Femur (tissue), 1 donor: ENCODE measurements at regions not wholly inside any gene's neighbourhood (a gene's known extent, or its start where the extent isn't known, plus 50 kb on each side); places are given as distances from the start of the nearest gene placed in this dataset.

Experiments used
- DNase-seq: peaks from one replicate; pipeline ENCODE4 v3.0.0-alpha.2; 2017

DNA sequence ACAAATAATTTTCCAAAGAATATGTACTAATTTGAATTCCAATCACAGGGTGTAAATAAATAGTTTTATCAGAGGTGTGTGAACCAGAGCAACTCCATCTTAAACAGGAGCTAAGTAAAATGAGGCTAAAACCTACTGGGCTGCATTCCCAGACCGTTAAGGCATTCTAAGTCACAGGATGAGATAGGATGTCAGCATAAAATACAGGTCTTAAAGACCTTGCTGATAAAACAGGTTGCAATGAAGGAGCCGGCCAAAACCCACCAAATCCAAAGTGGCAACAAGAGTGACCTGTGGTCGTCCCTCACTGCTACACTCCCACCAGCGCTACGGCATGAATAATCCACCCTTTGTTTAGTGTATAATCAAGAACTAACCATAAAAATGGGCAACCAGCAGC is 291.7 kb upstream of the SEMA3D start:
- DNase-seq, result no peak

GRCh38 chr7:85475476-85475875 is 288.6 kb upstream of the SEMA3D start:
- DNase-seq, result no peak

GRCh38 chr7:85475071-85475470 is 288.2 kb upstream of the SEMA3D start:
- peak; percentile 33 for DNase-seq

DNA sequence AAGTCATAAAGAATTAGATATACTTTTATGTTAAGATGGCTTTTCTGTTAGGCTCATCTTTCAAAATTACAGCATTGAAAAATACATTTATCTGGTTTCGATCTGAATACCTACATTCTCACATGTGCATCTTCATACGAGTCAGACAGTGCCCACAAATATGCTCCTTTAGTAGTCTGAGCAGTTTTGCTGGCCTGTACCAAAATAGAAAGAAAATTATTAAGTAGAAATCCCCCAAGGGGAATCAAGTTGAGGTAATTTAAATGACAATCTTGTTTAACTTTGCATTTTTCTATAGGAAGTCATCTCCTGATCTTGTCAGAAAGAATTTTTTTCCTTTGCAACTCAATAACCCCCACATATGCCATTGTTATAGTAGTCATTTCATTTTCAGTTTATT is 287.4 kb upstream of the SEMA3D start:
- DNase-seq, result no peak

- DNase-seq, result no peak
Measured at GRCh38 chr7:85471740-85472139, 284.9 kb upstream of the SEMA3D start.

DNA sequence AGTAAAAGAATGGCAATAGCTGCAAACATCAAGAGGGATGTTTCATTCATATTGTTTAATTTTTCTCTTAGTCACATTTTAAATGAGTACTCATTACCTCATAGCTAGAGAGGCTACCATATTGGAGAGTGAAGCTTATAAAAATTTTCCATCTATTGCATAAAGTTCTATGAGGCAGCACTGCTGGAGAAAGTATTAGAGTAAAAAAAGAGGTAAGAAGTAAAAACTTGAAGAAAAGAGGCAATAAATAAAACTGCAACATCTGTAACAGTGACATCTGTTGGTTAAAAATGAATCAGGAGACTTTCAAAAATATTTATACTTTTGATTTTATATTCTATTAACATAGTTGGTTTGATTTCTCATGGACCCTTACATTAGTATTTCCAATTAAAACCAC is 284.5 kb upstream of the SEMA3D start:
- no peak for DNase-seq

GRCh38 chr7:85469446-85470010 is 282.7 kb upstream of the SEMA3D start:
- DNase-seq, result no peak

GRCh38 chr7:85464042-85464651 is 277.3 kb upstream of the SEMA3D start:
- DNase-seq, result no peak

GRCh38 chr7:85462671-85463070 is 275.8 kb upstream of the SEMA3D start:
- DNase-seq, result no peak

DNA sequence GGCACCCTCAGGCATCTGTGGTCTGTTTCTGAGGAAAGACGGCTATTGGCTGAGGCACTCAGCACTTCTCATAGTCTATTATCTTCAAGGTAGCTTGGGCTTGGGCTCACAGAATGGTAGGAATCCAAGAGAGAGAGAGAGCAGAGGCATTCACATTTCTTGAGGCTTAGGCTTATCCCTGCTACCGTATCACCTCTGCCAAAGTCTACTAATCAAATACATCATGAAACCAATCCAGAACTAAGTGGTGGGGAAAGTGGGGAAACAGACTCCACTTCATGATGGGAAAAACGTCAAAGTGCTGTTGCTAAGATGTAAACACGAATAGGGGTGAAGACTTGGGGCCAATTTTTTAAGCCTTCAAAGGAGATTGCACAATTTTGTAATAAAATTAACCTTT is 271.1 kb upstream of the SEMA3D start:
- no peak for DNase-seq

DNA sequence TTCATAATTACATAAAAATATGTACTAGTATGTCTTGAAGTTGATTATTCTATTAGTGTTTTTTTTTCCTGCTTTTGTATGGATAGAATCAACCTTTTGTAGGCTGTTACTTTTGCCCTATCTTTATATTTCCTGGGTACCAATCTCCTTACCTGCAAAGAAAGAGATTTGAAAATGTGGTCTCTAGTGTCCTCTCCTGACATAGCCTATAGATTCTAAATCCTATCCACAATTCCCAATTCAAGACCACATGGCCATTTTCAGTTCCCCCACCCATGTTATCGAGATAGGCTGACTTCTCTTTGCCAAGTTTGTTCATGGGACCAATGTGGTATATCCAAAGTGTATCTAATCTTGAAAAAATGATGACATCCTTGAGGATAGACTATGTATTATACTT is 269.4 kb upstream of the SEMA3D start:
- DNase-seq, result no peak

DNA sequence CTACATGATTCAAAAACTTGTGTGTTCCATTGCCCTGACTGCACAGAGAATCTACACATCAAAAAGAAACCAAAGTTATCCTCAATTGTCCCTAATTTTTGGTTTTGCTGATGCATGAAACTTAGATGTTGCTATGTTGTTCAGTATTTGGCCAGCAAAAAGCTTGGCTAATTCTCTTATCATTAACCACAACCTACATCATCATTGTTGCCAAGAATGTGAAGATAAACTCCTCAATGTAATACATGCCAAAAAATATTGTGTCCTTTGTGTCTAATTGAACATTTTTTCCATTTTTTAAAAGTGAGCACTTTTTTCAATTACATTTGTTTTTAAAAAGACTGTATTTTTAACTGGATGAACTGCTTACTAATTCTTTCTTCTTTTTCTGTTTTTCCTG is 268.0 kb upstream of the SEMA3D start:
- DNase-seq, result no peak

GRCh38 chr7:85452674-85453073 is 265.8 kb upstream of the SEMA3D start:
- no peak for DNase-seq

GRCh38 chr7:85449478-85449877 is 262.6 kb upstream of the SEMA3D start:
- no peak for DNase-seq

GRCh38 chr7:85447004-85447403 is 260.1 kb upstream of the SEMA3D start:
- DNase-seq, result no peak

GRCh38 chr7:85426487-85426960 is 239.7 kb upstream of the SEMA3D start:
- DNase-seq, result no peak

- no peak for DNase-seq
Measured at GRCh38 chr7:85424298-85424697, 237.4 kb upstream of the SEMA3D start.

- DNase-seq, result no peak
Measured at GRCh38 chr7:85423209-85423895, 236.5 kb upstream of the SEMA3D start.

GRCh38 chr7:85415743-85416142 is 228.9 kb upstream of the SEMA3D start:
- no peak for DNase-seq

DNA sequence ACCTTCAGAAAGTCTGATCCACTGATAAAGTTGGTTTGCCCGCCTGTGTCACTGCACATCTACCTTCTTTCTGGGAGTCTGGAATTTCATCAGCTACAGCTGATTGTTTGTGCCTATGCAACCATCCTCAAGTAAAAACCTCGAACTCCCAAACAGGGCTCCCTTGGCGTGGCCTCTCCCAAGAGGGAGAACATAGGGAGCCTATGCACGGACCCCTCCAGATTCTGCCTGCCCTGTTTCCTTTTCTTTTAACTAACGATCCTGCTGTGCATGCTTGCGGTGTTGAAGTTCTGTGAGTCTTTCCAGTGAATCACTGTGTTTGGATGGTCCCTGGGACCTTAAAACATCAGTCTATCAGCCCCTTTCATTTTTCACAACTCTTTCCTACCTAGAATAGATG is 226.9 kb upstream of the SEMA3D start:
- no peak for DNase-seq

DNA sequence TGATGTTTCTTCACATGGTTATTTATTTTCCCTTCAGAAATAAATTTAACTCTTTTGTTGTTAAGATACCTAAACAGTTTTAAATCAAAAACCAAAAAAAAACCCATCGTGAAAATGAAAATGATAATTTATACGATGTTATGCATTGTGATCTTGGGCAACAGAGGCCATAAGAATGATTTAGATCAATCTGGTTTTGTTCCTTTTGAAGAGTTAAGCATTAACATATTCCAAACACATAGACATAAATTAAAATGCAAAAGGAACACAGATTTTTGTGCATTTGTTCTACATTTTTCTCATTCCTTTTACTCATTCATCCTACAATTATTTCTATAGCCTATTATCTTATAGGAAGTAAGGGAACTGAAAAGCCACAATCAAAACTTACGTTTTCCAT is 226.1 kb upstream of the SEMA3D start:
- DNase-seq, result no peak

- DNase-seq, result no peak
Measured at GRCh38 chr7:85407391-85407790, 220.5 kb upstream of the SEMA3D start.

DNA sequence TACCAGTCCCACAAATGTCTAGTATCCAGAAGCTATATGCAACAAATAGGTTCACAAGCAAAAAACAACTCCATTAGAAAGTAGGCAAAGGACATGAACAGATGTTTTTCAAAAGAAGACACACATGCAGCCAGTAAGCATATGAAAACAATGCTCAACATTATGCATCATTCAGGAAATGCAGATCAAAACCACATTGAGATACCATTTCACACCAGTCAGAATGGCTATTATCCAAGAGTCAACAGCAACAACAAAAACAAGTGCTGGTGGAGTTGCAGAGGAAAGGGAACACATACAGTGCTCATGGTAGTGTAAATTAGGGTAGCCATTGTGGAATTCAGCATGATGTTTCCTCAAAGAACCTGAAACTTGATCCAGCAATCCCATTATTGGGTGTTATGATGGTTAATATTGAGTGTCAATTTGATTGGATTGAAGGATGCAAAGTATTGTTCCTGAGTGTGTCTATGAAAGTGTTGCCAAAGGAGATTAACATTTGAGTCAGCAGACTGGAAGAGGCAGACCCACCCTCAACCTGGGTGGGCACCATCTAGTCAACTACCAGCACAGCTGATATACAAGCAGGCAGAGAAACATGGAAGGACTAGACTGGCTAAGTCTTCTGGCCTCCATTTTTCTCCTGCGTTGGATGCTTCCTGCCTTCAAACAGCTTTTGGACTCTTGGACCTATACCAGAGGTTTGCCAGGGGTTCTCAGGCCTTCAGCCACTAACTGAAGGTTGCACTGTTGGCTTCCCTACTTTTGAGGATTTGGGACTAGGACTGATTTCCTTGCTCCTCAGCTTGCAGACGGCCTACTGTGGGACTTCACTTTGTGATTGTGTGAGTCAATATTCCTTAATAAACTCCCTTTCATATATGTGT is 218.4 kb upstream of the SEMA3D start:
- no peak for DNase-seq

DNA sequence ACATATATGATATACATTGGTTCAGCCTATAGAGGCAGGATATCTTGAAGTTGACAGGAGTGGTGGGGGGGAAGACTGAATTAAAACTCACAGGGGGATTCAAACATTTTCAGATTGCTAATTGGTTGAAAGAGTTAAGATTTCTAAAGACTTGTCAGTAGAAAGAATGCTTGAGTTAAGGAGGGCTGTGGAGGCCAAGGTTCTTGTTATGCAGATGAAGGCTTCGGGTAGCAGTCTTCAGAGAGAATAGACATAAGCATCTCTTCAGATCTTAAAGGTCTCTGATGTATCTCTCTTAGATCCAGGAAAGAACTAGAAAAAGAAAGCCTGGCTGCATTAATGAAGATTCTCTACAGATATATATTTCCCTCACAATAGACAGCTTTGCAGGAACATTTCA is 209.8 kb upstream of the SEMA3D start:
- no peak for DNase-seq
